SK-N-SH (cell line): ENCODE measurements at regions not wholly inside any gene's neighbourhood (a gene's known extent, or its start where the extent isn't known, plus 50 kb on each side); places are given as distances from the start of the nearest gene placed in this dataset.

Experiments used
- CTCF ChIA-PET: fragments of 300-600, 350-600 bp; formaldehyde crosslinking; extraction: SDS; loops from one replicate; lab custom pipeline; 2021; lab: Yijun Ruan, JAX
- POLR2A ChIA-PET: fragments of 350-600 bp; sonication (Branson Sonifier 250); formaldehyde crosslinking; extraction: SDS; loops from one replicate; lab custom pipeline; 2020; ENCODE audit warnings: antibody characterized with exemption, inconsistent platforms; lab: Yijun Ruan, JAX
- DNase-seq: peaks from one replicate; pipeline ENCODE4 v3.0.0; 2012
- H2AFZ ChIP-seq: fragments of 200-600 bp; sonication (generic); 2 replicates; pipeline ENCODE4 v1.8.1; 2016; ENCODE audit warnings: antibody characterized with exemption, mild to moderate bottlenecking, low read depth
- H3F3A ChIP-seq: fragments of 200-600 bp; sonication (generic); replicated peaks from 2 replicates; pipeline ENCODE3; 2016; ENCODE audit warnings: antibody characterized with exemption, mild to moderate bottlenecking; ENCODE audit not compliant: insufficient read depth
- H3K27ac ChIP-seq, 2 experiments: fragments of 200-500 bp in 1 of 2; fragments of 200-600 bp in 1 of 2; sonication (Bioruptor generic) in 1 of 2; sonication (generic), shearing (Covaris generic) in 1 of 2; 2 replicates each; pipeline versions ENCODE4 v1.5.1 to v1.6.1; 2014 to 2016; ENCODE audit warnings: low read depth in 2 of 2, inconsistent platforms in 1 of 2, low read length in 1 of 2, mild to moderate bottlenecking in 1 of 2, mixed read lengths in 1 of 2
- H3K27me3 ChIP-seq: fragments of 200-600 bp; sonication (generic), shearing (Covaris generic); 2 replicates; pipeline ENCODE4 v1.6.1; 2016; ENCODE audit warnings: mixed run types; ENCODE audit not compliant: insufficient read depth
- H3K36me3 ChIP-seq, 2 experiments: fragments of 200-500 bp in 1 of 2; fragments of 200-600 bp in 1 of 2; sonication (Bioruptor generic) in 1 of 2; sonication (generic) in 1 of 2; replicated peaks in 1 of 2; 2 replicates each; pipeline versions ENCODE3 to v1.5.1; 2014 to 2016; ENCODE audit warnings: low read length in 1 of 2, mild to moderate bottlenecking in 1 of 2; ENCODE audit not compliant: insufficient read depth in 2 of 2, control insufficient read depth in 1 of 2
- H3K4me1 ChIP-seq, 2 experiments: fragments of 200-500 bp in 1 of 2; fragments of 200-600 bp in 1 of 2; sonication (Bioruptor generic) in 1 of 2; sonication (generic), shearing (Covaris generic) in 1 of 2; 2 replicates each; pipeline versions ENCODE4 v1.5.1 to v1.6.1; 2014 to 2016; ENCODE audit warnings: low read depth in 1 of 2, low read length in 1 of 2, mixed run types in 1 of 2; ENCODE audit not compliant: insufficient read depth in 2 of 2, control insufficient read depth in 1 of 2
- H3K4me2 ChIP-seq: fragments of 200-600 bp; sonication (generic), shearing (Covaris generic); 2 replicates; pipeline ENCODE4 v1.6.1; 2017; ENCODE audit warnings: mixed run types
- H3K4me3 ChIP-seq, 2 experiments: fragments of 200-500 bp in 1 of 2; fragments of 200-600 bp in 1 of 2; sonication (Bioruptor generic) in 1 of 2; sonication (generic), shearing (Covaris generic) in 1 of 2; 2 replicates each; pipeline versions ENCODE4 v1.5.1 to v1.8.1; 2014 to 2016; ENCODE audit warnings: low read depth in 2 of 2, inconsistent platforms in 1 of 2, low read length in 1 of 2, mild to moderate bottlenecking in 1 of 2, mixed read lengths in 1 of 2, moderate library complexity in 1 of 2
- H3K79me2 ChIP-seq: fragments of 200-600 bp; sonication (generic); 2 replicates; pipeline ENCODE4 v1.8.1; 2017; ENCODE audit warnings: mild to moderate bottlenecking; ENCODE audit not compliant: insufficient read depth
- H3K9ac ChIP-seq: fragments of 200-600 bp; sonication (generic); 2 replicates; pipeline ENCODE4 v1.6.1; 2017; ENCODE audit warnings: mixed run types
- H3K9me2 ChIP-seq: fragments of 200-600 bp; sonication (generic); 2 replicates; pipeline ENCODE4 v1.6.1; 2017; ENCODE audit warnings: mixed run types
- H3K9me3 ChIP-seq: fragments of 200-600 bp; sonication (generic); 2 replicates; pipeline ENCODE4 v1.6.1; 2017; ENCODE audit warnings: mixed run types, mild to moderate bottlenecking, moderate library complexity
- H4K20me1 ChIP-seq: fragments of 200-600 bp; sonication (generic); 2 replicates; pipeline ENCODE4 v1.6.1; 2017; ENCODE audit warnings: mild to moderate bottlenecking, mixed run types; ENCODE audit not compliant: insufficient read depth
- CHD2 ChIP-seq: fragments of 150-350 bp; IDR thresholded peaks from 2 replicates; pipeline ENCODE4 v1.6.1; 2018; ENCODE audit warnings: low read length; ENCODE audit not compliant: partially characterized antibody
- EP300 ChIP-seq, 2 experiments: IDR thresholded peaks; 2 replicates each; pipeline versions ENCODE4 v1.4.0 to v1.6.1; 2012; ENCODE audit warnings: borderline replicate concordance in 1 of 2, low read depth in 1 of 2, low read length in 1 of 2
- EZH2phosphoT487 ChIP-seq: fragments of 200-600 bp; sonication (generic); IDR thresholded peaks from 2 replicates; pipeline ENCODE4 v1.6.1; 2017; ENCODE audit warnings: low read depth, mixed run types, mild to moderate bottlenecking, antibody characterized with exemption, moderate library complexity, borderline replicate concordance
- FOSL2 ChIP-seq: IDR thresholded peaks from 2 replicates; pipeline ENCODE4 v1.4.0; 2012; ENCODE audit warnings: low read depth, mild to moderate bottlenecking, moderate library complexity, borderline replicate concordance
- FOXM1 ChIP-seq: IDR thresholded peaks from 2 replicates; pipeline ENCODE4 v1.4.0; 2012; ENCODE audit warnings: low read depth, mild to moderate bottlenecking
- GATA2 ChIP-seq: sonication (generic); formaldehyde crosslinking; IDR thresholded peaks from 2 replicates; pipeline ENCODE4 v1.5.0; 2020; ENCODE audit warnings: mild to moderate bottlenecking, missing genetic modification reagents
- MEF2A ChIP-seq: IDR thresholded peaks from 2 replicates; pipeline ENCODE4 v1.4.0; 2012; ENCODE audit warnings: low read depth, borderline replicate concordance
- MXI1 ChIP-seq: IDR thresholded peaks from 2 replicates; pipeline ENCODE4 v1.6.1; 2012; ENCODE audit warnings: mild to moderate bottlenecking, low read depth, low read length, improper control_type of control experiment
- NFIC ChIP-seq: IDR thresholded peaks from 2 replicates; pipeline ENCODE4 v1.4.0; 2012; ENCODE audit warnings: borderline replicate concordance
- NRF1 ChIP-seq: IDR thresholded peaks from 2 replicates; pipeline ENCODE4 v1.6.1; 2012; ENCODE audit warnings: low read depth, mild to moderate bottlenecking, low read length
- POLR2AphosphoS5 ChIP-seq: IDR thresholded peaks from 2 replicates; pipeline ENCODE4 v1.6.1; 2012; ENCODE audit warnings: low read depth, low read length
- RAD21 ChIP-seq: IDR thresholded peaks from 2 replicates; pipeline ENCODE4 v1.6.1; 2012; ENCODE audit warnings: mild to moderate bottlenecking, low read length
- RCOR1 ChIP-seq: fragments of 150-350 bp; IDR thresholded peaks from 2 replicates; pipeline ENCODE4 v1.6.1; 2017; ENCODE audit warnings: antibody characterized with exemption, low read length
- RFX5 ChIP-seq: IDR thresholded peaks from 2 replicates; pipeline ENCODE4 v1.6.1; 2012; ENCODE audit warnings: mild to moderate bottlenecking, improper control_type of control experiment, low read length
- TAF1 ChIP-seq: IDR thresholded peaks from 2 replicates; pipeline ENCODE4 v1.6.1; 2012; ENCODE audit warnings: low read depth, mild to moderate bottlenecking, low read length, moderate library complexity, borderline replicate concordance
- TEAD4 ChIP-seq: IDR thresholded peaks from 2 replicates; pipeline ENCODE4 v1.4.0; 2012; ENCODE audit warnings: mild to moderate bottlenecking, borderline replicate concordance; ENCODE audit not compliant: insufficient read depth
- WGBS: methylation state at CpG from one replicate; pipeline ENCODE4 v1.1.6; 2017; ENCODE audit warnings: low lambda C conversion rate; 5-methylcytosine and 5-hydroxymethylcytosine counted together
- TF ChIP-seq, protein P1 (sequence below): IDR thresholded peaks from 2 replicates; pipeline ENCODE4; 2012
- TF ChIP-seq, protein P2 (sequence below): fragments of 150-350 bp; IDR thresholded peaks from 2 replicates; pipeline ENCODE4 v1.6.1; 2016; ENCODE audit warnings: mild to moderate bottlenecking, low read depth, low read length
- TF ChIP-seq, protein P3 (sequence below): IDR thresholded peaks from 2 replicates; pipeline ENCODE4 v1.4.0; 2012; ENCODE audit warnings: low read depth
- TF ChIP-seq, protein P4 (sequence below): fragments of 200-600 bp; sonication (generic); IDR thresholded peaks from 2 replicates; pipeline ENCODE4 v1.6.1; 2017; ENCODE audit warnings: antibody characterized with exemption, mild to moderate bottlenecking, moderate library complexity

DNA sequence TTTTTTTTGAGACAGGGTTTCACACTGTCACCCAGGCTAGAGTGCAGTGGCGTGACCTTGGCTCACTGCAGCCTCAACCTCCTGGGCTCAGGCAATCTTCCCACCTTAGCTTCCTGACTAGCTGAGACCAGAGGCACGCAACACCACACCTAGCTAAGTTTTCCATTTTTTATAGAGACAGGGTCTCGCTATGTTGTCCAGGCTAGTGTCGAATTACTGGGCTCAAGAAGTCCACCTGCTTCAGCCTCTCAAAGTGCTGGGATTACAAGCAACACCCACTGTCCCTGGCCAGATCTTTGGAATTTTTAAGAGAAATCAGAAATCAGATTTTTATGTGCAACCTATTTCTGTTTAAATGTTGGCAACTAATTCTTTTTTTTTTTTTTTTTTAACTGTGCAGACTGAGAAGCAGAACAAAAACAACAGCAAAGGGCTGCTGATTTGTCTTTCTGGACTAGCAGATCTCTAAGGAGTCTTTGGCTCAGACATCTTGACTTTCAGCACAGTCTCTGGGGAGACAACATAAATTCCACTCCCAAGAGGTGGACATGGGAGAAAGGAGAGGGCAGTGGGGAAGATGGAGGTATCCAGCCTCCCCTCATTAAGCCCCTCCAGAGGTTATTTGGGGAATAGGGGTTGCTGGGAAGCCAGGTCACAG lies 54.4 kb upstream of the FABP6 start:
- no peaks in the 10 kb centered on the region for H3K27me3 ChIP-seq
- peaks cover 15 to 18% of the 10 kb centered on the region in 2 experiments for H3K4me1 ChIP-seq
- H3K79me2 ChIP-seq, result no peaks in the 10 kb centered on the region
- no peaks in the 10 kb centered on the region for H3K36me3 ChIP-seq
- H3K9ac ChIP-seq, result peak overlapping the region; percentile 67; the same call in 1 of the 2 replicates
- peak overlapping the region; percentile 73 for H3K4me2 ChIP-seq
- no peak overlapping the region for H3K4me3 ChIP-seq
- CTCF ChIA-PET, result interaction anchor here (0.9 to 3.0 kb wide), 5 partner anchors 9 to 216 kb away, joined by 3 to 11 read pairs (median 6); no protein-coding TSS in a partner anchor
- no peak for TF ChIP-seq MXI1
- no peak for TF ChIP-seq FOSL2
- TF ChIP-seq, protein P1, sequence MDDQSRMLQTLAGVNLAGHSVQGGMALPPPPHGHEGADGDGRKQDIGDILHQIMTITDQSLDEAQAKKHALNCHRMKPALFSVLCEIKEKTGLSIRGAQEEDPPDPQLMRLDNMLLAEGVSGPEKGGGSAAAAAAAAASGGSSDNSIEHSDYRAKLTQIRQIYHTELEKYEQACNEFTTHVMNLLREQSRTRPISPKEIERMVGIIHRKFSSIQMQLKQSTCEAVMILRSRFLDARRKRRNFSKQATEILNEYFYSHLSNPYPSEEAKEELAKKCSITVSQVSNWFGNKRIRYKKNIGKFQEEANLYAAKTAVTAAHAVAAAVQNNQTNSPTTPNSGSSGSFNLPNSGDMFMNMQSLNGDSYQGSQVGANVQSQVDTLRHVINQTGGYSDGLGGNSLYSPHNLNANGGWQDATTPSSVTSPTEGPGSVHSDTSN, result no peak
- no peak for TF ChIP-seq RCOR1
- no peak for TF ChIP-seq TAF1
- no peak for TF ChIP-seq TEAD4
- H2AFZ ChIP-seq, result peak overlapping the region; percentile 89
- no peaks in the 10 kb centered on the region for H3K9me3 ChIP-seq
- DNase-seq, result no peak
- no peaks in the 10 kb centered on the region for H4K20me1 ChIP-seq
- 100% methylated on average over 4 of the region's 4 CpGs for WGBS
- no peaks in the 10 kb centered on the region for H3K9me2 ChIP-seq
- H3K27ac ChIP-seq, result peak overlapping the region; percentile 11 to 68; a peak in 3 of 4 replicates
- POLR2A ChIA-PET, result interaction anchor here (0.6 to 3.6 kb wide), 4 partner anchors 9 to 225 kb away, joined by 3 to 26 read pairs (median 4); partner anchors contain the start of gene PWWP2A
- H3F3A ChIP-seq, result peaks cover 9% of the 10 kb centered on the region

DNA sequence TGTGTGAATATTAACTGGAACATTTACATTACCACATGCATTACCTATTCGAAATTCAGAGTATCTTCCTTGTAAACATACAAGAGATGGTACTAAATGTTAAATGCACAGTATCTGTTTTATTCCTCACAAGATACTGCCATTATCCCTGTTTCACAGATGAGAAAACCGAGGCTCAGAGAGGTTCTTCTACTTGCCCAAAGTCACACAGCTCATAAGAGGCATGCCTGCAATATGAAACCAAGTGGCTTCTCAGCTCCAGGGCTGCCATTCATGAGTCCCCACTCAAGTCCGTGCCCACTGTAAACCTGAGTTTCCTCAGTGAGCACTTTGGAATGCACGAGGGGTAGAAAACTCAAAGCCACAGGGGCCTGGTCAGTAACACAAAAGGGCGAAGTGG lies 55.0 kb upstream of the FABP6 start:
- TF ChIP-seq GATA2 (CRISPR knock-in tag) (no peak), POLR2AphosphoS5 (no peak), NFIC (no peak), CHD2 (no peak), RAD21 (no peak), TEAD4 (no peak), FOSL2 (no peak), NRF1 (no peak), MEF2A (no peak), FOXM1 (no peak), MXI1 (no peak), EP300 (IDR thresholded peaks at IDR 0.05; ENCODE audit: borderline replicate concordance in 1 of 2, low read depth in 1 of 2, low read length in 1 of 2) (no peak), RFX5 (no peak), EZH2phosphoT487 (no peak)
- TF ChIP-seq, protein P1, result no peak
- TF ChIP-seq, protein P2, sequence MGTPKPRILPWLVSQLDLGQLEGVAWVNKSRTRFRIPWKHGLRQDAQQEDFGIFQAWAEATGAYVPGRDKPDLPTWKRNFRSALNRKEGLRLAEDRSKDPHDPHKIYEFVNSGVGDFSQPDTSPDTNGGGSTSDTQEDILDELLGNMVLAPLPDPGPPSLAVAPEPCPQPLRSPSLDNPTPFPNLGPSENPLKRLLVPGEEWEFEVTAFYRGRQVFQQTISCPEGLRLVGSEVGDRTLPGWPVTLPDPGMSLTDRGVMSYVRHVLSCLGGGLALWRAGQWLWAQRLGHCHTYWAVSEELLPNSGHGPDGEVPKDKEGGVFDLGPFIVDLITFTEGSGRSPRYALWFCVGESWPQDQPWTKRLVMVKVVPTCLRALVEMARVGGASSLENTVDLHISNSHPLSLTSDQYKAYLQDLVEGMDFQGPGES, result no peak
- TF ChIP-seq, protein P3, sequence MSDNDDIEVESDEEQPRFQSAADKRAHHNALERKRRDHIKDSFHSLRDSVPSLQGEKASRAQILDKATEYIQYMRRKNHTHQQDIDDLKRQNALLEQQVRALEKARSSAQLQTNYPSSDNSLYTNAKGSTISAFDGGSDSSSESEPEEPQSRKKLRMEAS, result no peak
- TF ChIP-seq, protein P4, sequence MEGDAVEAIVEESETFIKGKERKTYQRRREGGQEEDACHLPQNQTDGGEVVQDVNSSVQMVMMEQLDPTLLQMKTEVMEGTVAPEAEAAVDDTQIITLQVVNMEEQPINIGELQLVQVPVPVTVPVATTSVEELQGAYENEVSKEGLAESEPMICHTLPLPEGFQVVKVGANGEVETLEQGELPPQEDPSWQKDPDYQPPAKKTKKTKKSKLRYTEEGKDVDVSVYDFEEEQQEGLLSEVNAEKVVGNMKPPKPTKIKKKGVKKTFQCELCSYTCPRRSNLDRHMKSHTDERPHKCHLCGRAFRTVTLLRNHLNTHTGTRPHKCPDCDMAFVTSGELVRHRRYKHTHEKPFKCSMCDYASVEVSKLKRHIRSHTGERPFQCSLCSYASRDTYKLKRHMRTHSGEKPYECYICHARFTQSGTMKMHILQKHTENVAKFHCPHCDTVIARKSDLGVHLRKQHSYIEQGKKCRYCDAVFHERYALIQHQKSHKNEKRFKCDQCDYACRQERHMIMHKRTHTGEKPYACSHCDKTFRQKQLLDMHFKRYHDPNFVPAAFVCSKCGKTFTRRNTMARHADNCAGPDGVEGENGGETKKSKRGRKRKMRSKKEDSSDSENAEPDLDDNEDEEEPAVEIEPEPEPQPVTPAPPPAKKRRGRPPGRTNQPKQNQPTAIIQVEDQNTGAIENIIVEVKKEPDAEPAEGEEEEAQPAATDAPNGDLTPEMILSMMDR, result no peak
- ChIA-PET CTCF (no interaction called here), POLR2A (interaction anchor here (0.6 to 3.6 kb wide), 2 partner anchors 9 to 151 kb away, joined by 4 to 26 read pairs; no protein-coding TSS in a partner anchor)
- no peaks in the 10 kb centered on the region for H4K20me1 ChIP-seq
- H3K9me2 ChIP-seq, result no peaks in the 10 kb centered on the region
- H3K27me3 ChIP-seq, result no peaks in the 10 kb centered on the region
- no peaks in the 10 kb centered on the region for H3K9me3 ChIP-seq
- H3K27ac ChIP-seq, result no peak overlapping the region
- no peak overlapping the region for H2AFZ ChIP-seq
- H3K4me3 ChIP-seq, result no peak overlapping the region
- peaks cover 18 to 22% of the 10 kb centered on the region in 2 experiments for H3K4me1 ChIP-seq
- no peaks in the 10 kb centered on the region for H3K79me2 ChIP-seq
- DNase-seq, result no peak
- H3K4me2 ChIP-seq, result no peak overlapping the region
- 81% methylated on average over 5 of the region's 5 CpGs for whole genome bisulfite sequencing
- no peaks in the 10 kb centered on the region for H3K36me3 ChIP-seq
- peaks cover 14% of the 10 kb centered on the region for H3F3A ChIP-seq
- no peak overlapping the region for H3K9ac ChIP-seq
